ENCODE measurements at regions not wholly inside any gene's neighbourhood (a gene's known extent, or its start where the extent isn't known, plus 50 kb on each side); places are given as distances from the start of the nearest gene placed in this dataset.

DNA sequence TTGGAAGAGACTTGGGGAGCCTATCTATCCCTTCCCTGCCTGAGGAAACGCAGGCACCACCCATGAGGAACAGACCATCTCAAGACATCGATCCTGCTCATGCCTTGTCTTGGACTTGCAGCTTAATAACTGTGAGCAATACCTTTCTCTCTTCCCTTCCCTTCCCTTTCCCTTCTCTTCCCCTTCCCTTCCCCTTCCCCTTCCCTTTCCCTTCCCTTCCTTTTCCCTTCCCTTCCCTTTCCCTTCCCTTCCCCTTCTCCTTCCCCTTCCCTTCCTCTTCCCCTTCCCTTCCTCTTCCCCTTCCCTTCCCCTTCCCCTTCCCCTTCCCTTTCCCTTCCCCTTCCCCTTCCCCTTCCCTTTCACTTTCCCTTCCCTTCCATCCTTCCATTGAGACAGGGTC lies 650.7 kb upstream of the SOX11 start:
- no peaks in the 10 kb centered on the region for H3K9me3 ChIP-seq (ENCODE audit: control insufficient read depth in 2 of 2, low read length in 2 of 2)
- H3K4me3 ChIP-seq (ENCODE audit: low read length in 2 of 2), result no peak overlapping the region
- H3K9ac ChIP-seq (ENCODE audit: low read length in 2 of 2), result no peak overlapping the region
- no peak overlapping the region for H3K27ac ChIP-seq (ENCODE audit: low read length)
- no peaks in the 10 kb centered on the region for H3K36me3 ChIP-seq (ENCODE audit: control insufficient read depth in 2 of 2, insufficient read depth in 2 of 2, low read length in 2 of 2)
- H3K4me1 ChIP-seq (ENCODE audit: control insufficient read depth, insufficient read depth, low read length), result peaks cover 5% of the 10 kb centered on the region
- H3K27me3 ChIP-seq (ENCODE audit: control insufficient read depth in 1 of 2, insufficient read depth in 2 of 2, low read length in 2 of 2), result no peaks in the 10 kb centered on the region

DNA sequence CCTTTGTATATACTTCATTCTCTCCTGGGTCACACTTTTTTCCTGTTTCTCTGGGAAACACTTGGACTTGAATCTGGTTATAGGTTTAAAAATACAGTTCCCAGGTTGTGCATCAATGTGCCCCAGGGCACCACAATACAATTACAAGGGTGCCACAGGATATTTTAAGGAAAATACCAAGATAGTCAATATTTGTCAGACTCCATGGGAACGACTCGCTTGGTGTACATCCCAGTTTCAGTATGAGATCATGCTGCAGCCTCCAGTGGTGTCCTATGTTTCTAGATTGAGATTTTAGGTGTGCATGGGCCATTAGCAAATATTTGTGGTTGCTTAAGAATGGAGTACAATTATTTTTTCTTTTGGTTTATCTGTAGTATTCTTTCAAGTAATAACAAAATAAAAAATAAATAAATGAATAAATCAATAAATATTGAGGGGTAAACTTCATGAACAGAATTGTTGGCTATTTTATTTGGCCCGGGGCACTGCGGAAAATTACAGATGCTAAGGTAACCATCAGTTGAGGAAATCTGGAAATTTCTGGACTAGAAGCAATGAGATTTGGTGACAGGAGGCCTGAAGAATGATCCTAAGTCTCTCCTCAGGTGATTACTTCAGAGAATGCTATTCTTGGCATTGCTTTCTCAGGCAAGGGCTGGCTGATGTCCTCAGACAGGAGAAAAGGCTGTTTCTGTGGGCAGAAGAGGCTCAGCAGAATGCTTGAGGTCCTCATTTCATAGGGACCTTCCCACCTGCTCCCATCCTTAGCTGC lies 649.3 kb upstream of the SOX11 start:
- H3K9ac ChIP-seq (ENCODE audit: low read length in 2 of 2), result no peak overlapping the region
- no peaks in the 10 kb centered on the region for H3K9me3 ChIP-seq (ENCODE audit: control insufficient read depth in 2 of 2, low read length in 2 of 2)
- no peaks in the 10 kb centered on the region for H3K27me3 ChIP-seq (ENCODE audit: control insufficient read depth in 1 of 2, insufficient read depth in 2 of 2, low read length in 2 of 2)
- no peaks in the 10 kb centered on the region for H3K36me3 ChIP-seq (ENCODE audit: control insufficient read depth in 2 of 2, insufficient read depth in 2 of 2, low read length in 2 of 2)
- H3K4me1 ChIP-seq (ENCODE audit: control insufficient read depth, insufficient read depth, low read length), result peaks cover 5% of the 10 kb centered on the region
- H3K27ac ChIP-seq (ENCODE audit: low read length), result no peak overlapping the region
- H3K4me3 ChIP-seq (ENCODE audit: low read length in 2 of 2), result no peak overlapping the region

DNA sequence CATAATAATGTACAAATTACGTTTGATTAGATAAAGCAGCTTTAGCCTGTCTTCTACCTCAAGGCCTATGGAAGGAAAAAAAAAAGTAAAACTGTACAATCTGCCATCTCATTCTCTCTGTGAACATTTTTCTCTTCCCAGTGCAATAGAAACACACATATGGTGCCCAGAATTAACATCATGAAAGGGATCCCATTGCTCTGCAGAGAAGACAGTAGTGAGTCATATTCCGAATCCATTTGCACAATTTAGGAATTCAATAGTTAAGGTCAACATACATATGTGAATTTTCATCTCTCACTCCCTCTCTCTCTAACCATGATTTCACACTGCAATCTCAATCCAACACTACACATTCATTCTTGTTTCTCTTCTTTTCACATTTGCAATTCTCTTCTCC lies 640.9 kb upstream of the SOX11 start:
- Histone ChIP-seq H3K36me3 (ENCODE audit: control insufficient read depth in 2 of 2, insufficient read depth in 2 of 2, low read length in 2 of 2) (no peaks in the 10 kb centered on the region), H3K27me3 (ENCODE audit: control insufficient read depth in 1 of 2, insufficient read depth in 2 of 2, low read length in 2 of 2) (no peaks in the 10 kb centered on the region), H3K27ac (ENCODE audit: low read length) (no peak overlapping the region), H3K9ac (ENCODE audit: low read length in 2 of 2) (no peak overlapping the region), H3K4me1 (ENCODE audit: control insufficient read depth, insufficient read depth, low read length) (no peaks in the 10 kb centered on the region), H3K4me3 (ENCODE audit: low read length in 2 of 2) (no peak overlapping the region), H3K9me3 (ENCODE audit: control insufficient read depth in 2 of 2, low read length in 2 of 2) (no peaks in the 10 kb centered on the region)

DNA sequence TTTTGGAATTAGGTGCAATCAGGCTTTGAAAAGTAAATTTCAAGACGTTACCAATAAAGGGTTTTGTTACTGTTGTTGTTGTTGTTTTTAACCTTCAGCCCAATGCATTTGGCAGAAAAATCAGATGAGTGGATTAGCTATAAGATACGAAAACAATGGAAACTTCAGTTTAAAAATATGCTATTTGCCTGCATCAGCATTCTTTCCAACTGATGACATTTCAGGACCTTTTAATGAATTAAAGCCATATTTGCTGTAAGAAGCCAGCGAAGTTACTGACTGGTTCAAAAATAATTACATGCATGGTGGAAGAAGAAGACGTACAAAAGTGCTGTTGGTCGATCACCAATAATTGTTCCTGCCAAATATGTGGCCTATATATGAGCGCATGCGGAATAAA lies 639.3 kb upstream of the SOX11 start:
- Histone ChIP-seq H3K36me3 (ENCODE audit: control insufficient read depth in 2 of 2, insufficient read depth in 2 of 2, low read length in 2 of 2) (no peaks in the 10 kb centered on the region), H3K9me3 (ENCODE audit: control insufficient read depth in 2 of 2, low read length in 2 of 2) (no peaks in the 10 kb centered on the region), H3K4me3 (ENCODE audit: low read length in 2 of 2) (no peak overlapping the region), H3K27ac (ENCODE audit: low read length) (no peak overlapping the region), H3K9ac (ENCODE audit: low read length in 2 of 2) (no peak overlapping the region), H3K27me3 (ENCODE audit: control insufficient read depth in 1 of 2, insufficient read depth in 2 of 2, low read length in 2 of 2) (no peaks in the 10 kb centered on the region), H3K4me1 (ENCODE audit: control insufficient read depth, insufficient read depth, low read length) (no peaks in the 10 kb centered on the region)

DNA sequence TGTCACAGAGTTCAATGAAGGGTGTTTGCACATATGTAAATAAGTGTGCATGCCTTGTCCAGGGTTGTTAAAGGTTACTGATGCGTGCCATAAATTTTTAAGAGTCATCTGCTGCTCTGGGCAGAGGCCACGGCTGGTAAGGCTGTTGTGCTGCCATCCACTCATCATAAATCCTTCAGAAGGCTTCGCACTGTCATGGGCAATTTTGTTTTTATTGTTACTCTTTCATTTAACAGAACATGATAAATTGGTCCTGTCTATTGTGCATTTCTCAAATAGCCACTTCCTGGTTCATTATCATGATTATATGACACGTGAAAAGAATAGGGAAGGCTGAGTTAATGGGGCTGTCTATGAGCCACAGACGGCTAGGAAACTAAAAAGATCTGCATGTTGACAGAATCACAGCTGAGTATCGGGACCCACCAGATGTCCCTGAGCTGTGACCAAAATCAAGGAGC lies 634.3 kb upstream of the SOX11 start:
- Histone ChIP-seq H3K4me3 (ENCODE audit: low read length in 2 of 2) (no peak overlapping the region), H3K4me1 (ENCODE audit: control insufficient read depth, insufficient read depth, low read length) (no peaks in the 10 kb centered on the region), H3K9ac (ENCODE audit: low read length in 2 of 2) (no peak overlapping the region), H3K36me3 (ENCODE audit: control insufficient read depth in 2 of 2, insufficient read depth in 2 of 2, low read length in 2 of 2) (no peaks in the 10 kb centered on the region), H3K9me3 (ENCODE audit: control insufficient read depth in 2 of 2, low read length in 2 of 2) (no peaks in the 10 kb centered on the region), H3K27ac (ENCODE audit: low read length) (no peak overlapping the region), H3K27me3 (ENCODE audit: control insufficient read depth in 1 of 2, insufficient read depth in 2 of 2, low read length in 2 of 2) (no peaks in the 10 kb centered on the region)

DNA sequence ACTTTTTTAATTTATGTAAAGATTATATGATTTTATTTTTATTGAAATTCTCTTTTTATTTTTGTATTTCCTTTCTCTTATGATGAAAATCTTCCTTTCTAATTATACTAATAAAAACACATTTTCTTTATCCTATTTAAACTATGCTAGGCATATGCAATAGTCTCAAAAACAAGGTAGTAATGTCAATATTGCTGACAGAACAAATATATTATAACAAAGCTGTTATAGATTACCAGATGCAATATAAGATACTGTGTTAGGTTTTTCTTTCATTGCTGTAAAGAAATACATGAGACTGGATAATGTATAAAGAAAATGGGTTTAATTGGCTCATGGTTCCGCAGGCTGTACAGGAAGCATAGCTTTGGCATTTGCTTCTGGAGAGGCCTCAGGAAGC lies 631.2 kb upstream of the SOX11 start:
- Histone ChIP-seq H3K9ac (ENCODE audit: low read length in 2 of 2) (no peak overlapping the region), H3K27ac (ENCODE audit: low read length) (no peak overlapping the region), H3K4me1 (ENCODE audit: control insufficient read depth, insufficient read depth, low read length) (no peaks in the 10 kb centered on the region), H3K36me3 (ENCODE audit: control insufficient read depth in 2 of 2, insufficient read depth in 2 of 2, low read length in 2 of 2) (no peaks in the 10 kb centered on the region), H3K27me3 (ENCODE audit: control insufficient read depth in 1 of 2, insufficient read depth in 2 of 2, low read length in 2 of 2) (no peaks in the 10 kb centered on the region), H3K4me3 (ENCODE audit: low read length in 2 of 2) (no peak overlapping the region), H3K9me3 (ENCODE audit: control insufficient read depth in 2 of 2, low read length in 2 of 2) (no peaks in the 10 kb centered on the region)

DNA sequence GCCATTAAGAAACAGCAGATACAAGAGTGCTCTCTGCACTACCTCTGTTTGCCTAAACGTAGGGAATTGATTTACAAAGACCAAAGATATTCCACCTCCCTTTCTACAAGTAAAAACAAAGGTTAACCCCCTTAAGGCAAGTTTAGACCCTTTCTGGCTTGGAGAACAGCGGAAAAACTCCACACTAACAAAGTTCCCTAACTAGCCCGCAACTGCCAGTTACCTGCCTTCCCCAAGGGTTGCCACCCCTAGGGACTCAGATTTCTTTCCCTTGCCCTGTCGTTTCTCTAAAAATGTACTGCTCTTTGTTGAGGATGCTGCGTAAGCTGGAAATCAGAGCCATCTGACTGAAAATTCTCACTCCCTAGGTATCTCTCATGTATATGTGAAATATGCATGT lies 627.5 kb upstream of the SOX11 start:
- no peaks in the 10 kb centered on the region for H3K9me3 ChIP-seq (ENCODE audit: control insufficient read depth in 2 of 2, low read length in 2 of 2)

DNA sequence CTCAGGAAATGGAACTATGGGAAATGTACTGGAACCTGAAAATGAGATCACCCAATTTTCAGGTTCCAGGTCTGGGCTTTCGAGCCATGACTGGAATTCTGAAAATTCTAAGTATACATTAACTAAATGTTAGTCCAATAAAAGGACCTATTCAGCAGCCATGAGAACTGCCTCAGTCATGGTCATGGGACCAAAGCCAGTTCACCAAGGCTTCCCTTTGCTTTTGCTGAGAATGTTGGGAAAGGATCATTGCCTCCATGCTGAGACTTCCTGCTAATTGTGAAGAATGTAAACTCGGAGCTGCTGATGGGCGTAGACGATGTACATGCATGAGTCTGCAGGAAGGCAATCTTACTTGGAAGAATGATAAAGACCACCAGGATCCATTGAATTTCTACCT lies 624.4 kb upstream of the SOX11 start:
- H3K4me1 ChIP-seq (ENCODE audit: control insufficient read depth, insufficient read depth, low read length), result no peaks in the 10 kb centered on the region

More for the DNA sequence above, 627.5 kb upstream of the SOX11 start:
- no peaks in the 10 kb centered on the region for H3K36me3 ChIP-seq (ENCODE audit: control insufficient read depth in 2 of 2, insufficient read depth in 2 of 2, low read length in 2 of 2)
- H3K27me3 ChIP-seq (ENCODE audit: control insufficient read depth in 1 of 2, insufficient read depth in 2 of 2, low read length in 2 of 2), result no peaks in the 10 kb centered on the region
- H3K4me1 ChIP-seq (ENCODE audit: control insufficient read depth, insufficient read depth, low read length), result no peaks in the 10 kb centered on the region
- no peak overlapping the region for H3K4me3 ChIP-seq (ENCODE audit: low read length in 2 of 2)
- no peak overlapping the region for H3K27ac ChIP-seq (ENCODE audit: low read length)
- H3K9ac ChIP-seq (ENCODE audit: low read length in 2 of 2), result no peak overlapping the region

DNA sequence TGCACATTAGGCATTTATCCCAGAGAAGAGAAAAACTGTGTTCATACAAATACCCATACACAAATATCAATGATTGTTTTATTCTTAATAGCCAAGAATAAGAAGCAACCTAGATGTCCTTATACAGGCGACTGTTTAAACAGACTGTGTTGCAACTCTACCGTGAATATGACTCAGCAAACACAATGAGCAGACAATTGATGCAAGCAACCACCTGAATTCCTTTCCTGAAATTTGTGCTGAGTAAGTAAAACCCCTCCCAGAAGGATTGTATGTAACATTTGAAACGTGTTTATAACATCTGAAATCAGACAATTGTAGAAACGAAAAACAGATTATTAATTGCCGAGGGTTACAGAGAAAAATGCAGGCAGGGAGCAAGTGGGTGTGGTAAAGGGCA lies 621.9 kb upstream of the SOX11 start:
- Histone ChIP-seq H3K27me3 (ENCODE audit: control insufficient read depth in 1 of 2, insufficient read depth in 2 of 2, low read length in 2 of 2) (no peaks in the 10 kb centered on the region), H3K9me3 (ENCODE audit: control insufficient read depth in 2 of 2, low read length in 2 of 2) (no peaks in the 10 kb centered on the region), H3K4me3 (ENCODE audit: low read length in 2 of 2) (no peak overlapping the region), H3K36me3 (ENCODE audit: control insufficient read depth in 2 of 2, insufficient read depth in 2 of 2, low read length in 2 of 2) (no peaks in the 10 kb centered on the region), H3K9ac (ENCODE audit: low read length in 2 of 2) (no peak overlapping the region), H3K27ac (ENCODE audit: low read length) (no peak overlapping the region), H3K4me1 (ENCODE audit: control insufficient read depth, insufficient read depth, low read length) (no peaks in the 10 kb centered on the region)

More for the DNA sequence above, 624.4 kb upstream of the SOX11 start:
- Histone ChIP-seq H3K9ac (ENCODE audit: low read length in 2 of 2) (no peak overlapping the region), H3K9me3 (ENCODE audit: control insufficient read depth in 2 of 2, low read length in 2 of 2) (no peaks in the 10 kb centered on the region), H3K4me3 (ENCODE audit: low read length in 2 of 2) (no peak overlapping the region), H3K27me3 (ENCODE audit: control insufficient read depth in 1 of 2, insufficient read depth in 2 of 2, low read length in 2 of 2) (no peaks in the 10 kb centered on the region), H3K36me3 (ENCODE audit: control insufficient read depth in 2 of 2, insufficient read depth in 2 of 2, low read length in 2 of 2) (no peaks in the 10 kb centered on the region), H3K27ac (ENCODE audit: low read length) (no peak overlapping the region)

DNA sequence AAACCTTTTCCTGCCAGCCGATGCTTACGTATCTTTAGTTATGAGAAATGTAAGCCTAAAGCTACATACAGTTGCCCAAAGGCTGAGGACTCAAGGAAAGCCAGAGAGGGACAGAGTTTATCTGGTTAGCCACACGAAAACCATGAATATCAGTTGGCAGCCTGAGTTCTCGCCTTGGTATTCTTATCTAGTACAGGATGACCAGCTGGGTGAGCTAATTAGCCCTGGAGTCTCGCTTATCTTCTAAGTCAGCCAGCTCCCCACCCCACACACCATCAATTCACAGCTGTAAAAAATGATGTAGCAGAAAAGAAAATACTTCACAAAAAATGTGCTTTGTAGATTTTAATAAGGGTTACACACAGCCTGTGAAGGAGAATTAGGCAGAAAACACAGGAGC lies 617.5 kb upstream of the SOX11 start:
- H3K36me3 ChIP-seq (ENCODE audit: control insufficient read depth in 2 of 2, insufficient read depth in 2 of 2, low read length in 2 of 2), result no peaks in the 10 kb centered on the region
- H3K4me3 ChIP-seq (ENCODE audit: low read length in 2 of 2), result no peak overlapping the region
- H3K4me1 ChIP-seq (ENCODE audit: control insufficient read depth, insufficient read depth, low read length), result no peaks in the 10 kb centered on the region
- no peak overlapping the region for H3K27ac ChIP-seq (ENCODE audit: low read length)
- H3K27me3 ChIP-seq (ENCODE audit: control insufficient read depth in 1 of 2, insufficient read depth in 2 of 2, low read length in 2 of 2), result no peaks in the 10 kb centered on the region
- no peaks in the 10 kb centered on the region for H3K9me3 ChIP-seq (ENCODE audit: control insufficient read depth in 2 of 2, low read length in 2 of 2)
- H3K9ac ChIP-seq (ENCODE audit: low read length in 2 of 2), result no peak overlapping the region

DNA sequence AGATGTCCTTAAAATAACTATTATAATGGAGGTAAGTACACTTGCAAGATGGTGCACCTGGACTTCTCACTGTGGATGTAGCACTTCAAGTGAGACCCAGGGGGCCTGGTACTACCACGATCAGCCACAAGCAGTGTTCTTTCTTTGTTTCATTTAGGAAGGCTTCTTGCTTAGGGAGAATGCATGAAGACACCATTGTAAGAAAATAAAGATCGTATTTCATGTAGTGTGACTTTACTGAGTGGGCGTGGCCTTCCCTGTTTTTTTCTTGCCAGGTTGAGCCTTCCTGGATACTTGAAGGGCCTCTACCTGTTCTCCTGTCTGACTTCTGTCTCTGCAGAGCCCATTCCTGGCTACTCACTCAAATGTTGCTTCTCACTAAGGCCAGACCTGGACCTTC lies 615.6 kb upstream of the SOX11 start:
- Histone ChIP-seq H3K36me3 (ENCODE audit: control insufficient read depth in 2 of 2, insufficient read depth in 2 of 2, low read length in 2 of 2) (no peaks in the 10 kb centered on the region), H3K9ac (ENCODE audit: low read length in 2 of 2) (no peak overlapping the region), H3K4me3 (ENCODE audit: low read length in 2 of 2) (no peak overlapping the region), H3K27ac (ENCODE audit: low read length) (no peak overlapping the region), H3K27me3 (ENCODE audit: control insufficient read depth in 1 of 2, insufficient read depth in 2 of 2, low read length in 2 of 2) (no peaks in the 10 kb centered on the region), H3K4me1 (ENCODE audit: control insufficient read depth, insufficient read depth, low read length) (no peaks in the 10 kb centered on the region), H3K9me3 (ENCODE audit: control insufficient read depth in 2 of 2, low read length in 2 of 2) (no peaks in the 10 kb centered on the region)
